ENCODE measurements at regions not wholly inside any gene's neighbourhood (a gene's known extent, or its start where the extent isn't known, plus 50 kb on each side); places are given as distances from the start of the nearest gene placed in this dataset.

- no peak for TF ChIP-seq POLR2A (IDR thresholded peaks at IDR 0.05)
- TF ChIP-seq CTCF (IDR thresholded peaks at IDR 0.05) = no peak
These were observed 81.9 kb upstream of the PGR start for GRCh38 chr11:101211407-101211975.

All from ovary (tissue), 3 donors.